ENCODE measurements at regions not wholly inside any gene's neighbourhood (a gene's known extent, or its start where the extent isn't known, plus 50 kb on each side); places are given as distances from the start of the nearest gene placed in this dataset.
A peak's percentile ranks its signal among the peaks of the same experiment; 100 is the strongest.

DNA sequence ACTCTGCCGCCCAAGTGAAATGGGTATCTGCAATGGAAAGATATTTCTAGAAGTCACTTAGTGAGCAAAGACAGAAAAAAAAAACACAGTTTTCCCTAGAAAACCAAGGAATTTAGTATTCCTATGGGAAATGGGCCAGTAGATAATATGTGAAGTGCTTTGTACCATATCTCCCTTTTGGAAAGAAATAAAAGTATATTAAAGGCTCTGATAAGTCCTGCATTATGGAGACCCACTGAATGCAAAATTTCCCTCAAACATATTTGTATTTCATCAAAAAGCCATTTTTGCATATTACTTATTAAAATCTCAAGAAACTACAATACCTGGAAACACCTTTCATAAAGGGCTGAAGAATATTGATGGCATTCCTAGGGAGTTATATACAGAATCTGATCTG is 51.6 kb upstream of the DYNLRB2 start:
- DNase-seq (ENCODE audit: low spot score) = no peak

DNA sequence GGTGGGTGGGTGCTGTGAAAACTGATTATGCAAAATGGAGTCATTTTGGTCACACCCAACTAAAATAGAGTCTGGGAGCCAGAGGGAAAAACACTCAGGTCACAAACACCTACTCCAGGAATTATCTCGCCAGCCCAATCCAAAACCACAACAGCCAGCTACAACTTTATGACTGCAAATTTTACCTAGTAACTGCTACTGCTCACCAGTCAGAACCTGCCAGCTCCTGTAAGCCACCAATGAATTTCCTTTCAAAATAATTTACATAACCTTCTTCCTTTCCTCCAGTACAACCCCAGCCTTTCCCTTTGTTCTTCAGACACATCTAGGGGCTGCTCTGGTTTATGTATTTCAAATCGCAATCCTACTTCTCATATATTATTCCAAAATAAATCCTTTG is 52.6 kb upstream of the DYNLRB2 start:
- no peak for DNase-seq (ENCODE audit: low spot score)

DNA sequence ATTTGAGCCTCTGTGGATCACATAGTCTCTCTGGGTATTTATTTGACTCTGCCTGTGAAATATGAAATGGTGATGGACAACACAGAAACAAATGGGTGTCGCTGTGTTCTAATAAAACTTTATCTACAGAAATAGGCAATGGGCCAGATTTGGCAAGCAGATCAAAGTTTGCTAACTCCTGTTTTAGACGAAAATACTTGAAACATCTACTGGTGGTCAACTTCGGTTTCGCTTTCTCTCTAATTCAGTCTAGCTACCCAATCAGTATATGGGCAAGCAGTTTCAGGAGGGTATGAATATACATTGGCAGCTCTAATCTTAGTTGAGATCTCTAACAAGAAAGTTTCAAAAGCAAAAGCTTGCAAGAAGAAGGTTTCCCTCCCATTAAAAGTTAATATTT is 60.1 kb upstream of the DYNLRB2 start:
- no peak for DNase-seq (ENCODE audit: low spot score)

DNA sequence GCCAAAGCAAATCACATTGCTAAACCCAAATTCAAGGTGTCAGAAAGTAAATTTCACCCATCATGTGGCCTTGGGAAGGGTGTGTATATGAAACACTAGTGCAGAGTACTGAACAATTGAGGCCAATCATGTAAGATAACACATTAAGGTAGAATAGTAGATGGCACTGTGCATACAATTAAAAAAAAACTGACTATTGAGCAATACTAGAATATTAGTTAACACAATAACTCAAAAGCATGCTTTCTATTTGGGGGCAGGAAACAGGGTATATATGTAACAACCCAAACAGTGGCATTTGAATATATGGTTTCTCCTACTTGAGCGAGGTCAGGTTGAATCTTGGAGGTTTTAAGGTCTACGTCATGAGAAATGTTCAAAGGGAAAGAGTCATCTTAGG is 63.0 kb upstream of the DYNLRB2 start:
- DNase-seq (ENCODE audit: low spot score) = no peak

DNA sequence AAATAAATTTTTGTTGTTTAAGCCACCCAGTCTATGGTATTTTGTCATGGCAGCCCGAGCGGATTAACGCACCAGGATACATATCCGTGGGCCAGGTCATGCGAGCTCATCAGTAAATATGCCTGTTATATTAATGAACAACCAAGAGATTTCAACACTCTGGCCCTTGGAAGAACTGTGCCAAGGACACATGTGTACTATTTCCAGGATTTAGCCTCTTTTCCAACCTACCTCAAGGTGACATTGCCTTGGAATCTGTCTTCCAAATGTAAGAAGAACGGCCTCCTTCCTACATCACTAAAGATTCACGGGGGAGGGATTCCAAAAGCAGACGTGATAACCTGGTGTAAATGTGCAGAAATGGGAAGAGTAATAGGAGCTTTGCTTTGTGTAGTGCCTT is 72.8 kb upstream of the DYNLRB2 start:
- no peak for DNase-seq (ENCODE audit: low spot score)

DNA sequence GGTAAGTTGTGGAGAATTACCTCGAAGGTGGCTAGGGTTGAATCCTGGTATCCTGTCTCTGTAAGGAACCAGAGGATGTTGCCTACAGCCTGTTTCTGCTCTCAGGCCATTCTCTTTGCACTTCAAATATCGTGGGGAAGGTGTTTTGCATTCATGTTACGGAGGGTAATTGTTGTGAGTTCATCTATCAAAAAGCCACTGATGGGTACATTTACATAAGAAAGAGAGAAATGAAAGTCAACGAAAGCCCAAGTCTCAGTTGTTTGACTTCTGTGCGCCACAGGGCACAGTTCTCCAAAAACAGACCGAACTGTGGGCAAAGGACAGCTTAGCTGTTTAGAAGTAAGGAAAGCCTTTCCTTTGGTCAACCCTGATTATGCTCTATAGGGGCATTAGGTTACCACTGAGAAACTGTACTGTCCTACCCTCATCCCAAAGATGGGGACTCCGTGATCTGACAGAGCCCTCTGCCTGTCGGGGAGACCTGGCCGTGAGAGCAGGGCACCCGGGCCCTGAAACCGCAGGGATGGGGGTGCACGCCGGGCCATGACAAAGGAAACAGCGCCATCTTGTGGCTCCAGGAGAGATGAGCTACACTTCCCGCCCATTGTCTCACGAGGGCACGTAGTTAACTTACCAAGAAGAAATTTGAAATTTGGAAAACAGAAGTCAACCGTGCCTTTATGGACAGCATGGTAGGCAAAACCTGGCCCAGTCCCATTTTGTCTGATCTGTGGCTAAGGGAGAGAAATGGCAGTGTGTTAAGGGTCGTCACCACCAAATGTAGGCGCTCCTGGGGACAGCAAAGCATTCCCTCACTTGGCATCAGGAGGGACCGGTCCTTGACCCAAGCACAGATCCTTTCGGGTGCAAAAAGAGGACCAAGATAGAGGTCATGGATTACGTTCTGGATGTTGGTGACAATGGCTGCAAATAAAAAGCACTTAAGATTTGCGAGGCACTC is 74.5 kb upstream of the DYNLRB2 start:
- peak; percentile 45 for DNase-seq (ENCODE audit: low spot score)

DNA sequence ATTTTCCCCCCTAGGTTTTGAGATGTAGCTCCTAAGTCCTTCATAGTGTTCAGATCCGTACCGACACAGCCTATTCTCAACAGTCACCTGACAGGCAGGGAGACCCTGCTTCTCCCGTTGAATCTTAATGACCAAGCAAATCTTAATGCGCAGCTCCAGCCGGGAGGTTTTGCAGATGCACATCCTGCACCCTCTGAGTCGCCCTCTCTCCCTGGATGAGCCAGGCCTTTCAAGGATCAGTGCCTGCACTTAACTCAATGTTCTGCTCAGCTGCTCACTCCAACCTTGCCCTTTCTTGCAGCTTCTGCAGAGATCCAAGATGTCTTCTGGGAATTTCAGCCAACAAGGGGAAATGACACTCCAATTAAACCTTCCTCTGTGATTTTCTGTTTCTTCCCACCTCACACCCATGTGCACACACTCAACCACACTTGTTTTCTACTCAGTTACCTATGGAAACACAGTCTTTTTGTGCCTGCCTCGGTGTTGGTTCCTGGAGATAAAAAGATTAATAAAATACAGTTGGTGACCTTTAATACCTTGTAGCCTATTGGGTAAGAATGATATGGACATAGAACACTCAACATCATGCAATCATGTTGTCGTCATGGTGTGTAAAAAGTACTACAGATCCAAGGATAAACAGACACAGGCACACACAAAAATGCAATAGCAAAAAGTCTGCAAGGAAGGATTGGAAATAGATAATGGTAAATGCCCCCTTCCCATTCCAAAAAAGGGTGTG is 76.9 kb upstream of the DYNLRB2 start:
- DNase-seq (ENCODE audit: low spot score) = no peak

DNA sequence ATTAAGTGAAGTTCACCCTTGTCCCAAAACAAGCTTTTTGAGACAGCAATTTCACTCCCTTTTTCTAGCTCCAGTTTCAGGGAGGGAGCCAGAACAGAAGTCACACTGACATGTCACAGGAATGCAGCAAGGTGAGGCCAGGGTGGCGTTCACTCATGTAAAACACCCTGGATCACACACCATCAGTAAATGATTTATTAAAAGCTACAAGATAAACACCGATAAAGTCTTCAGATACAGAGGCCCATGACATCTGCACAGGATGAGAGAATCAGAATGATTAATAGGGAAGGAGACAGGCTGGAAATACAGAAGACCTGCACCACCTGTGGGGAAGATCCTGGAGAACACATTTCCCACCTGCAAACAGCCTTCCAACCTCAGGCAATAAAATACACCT is 77.5 kb upstream of the DYNLRB2 start:
- no peak for DNase-seq (ENCODE audit: low spot score)

DNA sequence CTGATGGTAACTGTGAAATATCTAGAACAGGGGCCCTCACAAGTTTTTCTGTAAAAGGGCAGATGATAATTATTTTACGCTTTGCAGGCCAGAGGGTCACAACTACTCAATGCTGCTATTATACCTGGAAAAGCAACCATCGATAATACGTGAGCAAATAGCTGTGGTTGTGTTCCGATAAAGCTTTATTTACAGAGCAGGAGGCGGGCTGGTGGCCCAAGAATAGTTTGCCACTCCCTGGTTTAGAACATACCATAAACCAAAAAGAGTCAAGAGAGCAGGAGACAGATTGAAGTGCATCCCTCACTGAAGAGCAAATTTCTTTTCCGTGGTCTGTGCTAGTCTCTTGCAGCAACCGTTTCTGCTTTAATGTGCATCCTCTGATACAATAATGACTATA is 77.9 kb upstream of the DYNLRB2 start:
- DNase-seq (ENCODE audit: low spot score) = no peak

DNA sequence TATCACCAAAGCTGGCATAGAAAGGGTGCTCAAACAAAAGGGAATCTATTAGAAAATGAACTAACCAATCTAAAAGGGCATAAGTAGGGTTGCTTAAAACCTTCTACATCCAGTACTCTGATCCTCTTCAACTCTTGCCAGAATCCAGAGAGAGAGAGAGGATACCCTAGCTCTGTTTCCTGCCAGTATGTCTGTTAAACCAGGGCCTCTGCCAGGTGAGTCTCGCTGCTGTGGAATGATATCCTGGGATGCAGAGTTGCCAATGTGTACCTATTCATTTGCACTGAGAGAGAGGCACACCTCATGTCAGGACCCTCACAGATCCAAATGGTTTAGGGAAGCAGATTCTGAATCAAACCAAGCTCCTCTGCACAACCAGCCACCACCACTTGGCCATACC is 79.8 kb upstream of the DYNLRB2 start:
- DNase-seq (ENCODE audit: low spot score) = no peak

DNA sequence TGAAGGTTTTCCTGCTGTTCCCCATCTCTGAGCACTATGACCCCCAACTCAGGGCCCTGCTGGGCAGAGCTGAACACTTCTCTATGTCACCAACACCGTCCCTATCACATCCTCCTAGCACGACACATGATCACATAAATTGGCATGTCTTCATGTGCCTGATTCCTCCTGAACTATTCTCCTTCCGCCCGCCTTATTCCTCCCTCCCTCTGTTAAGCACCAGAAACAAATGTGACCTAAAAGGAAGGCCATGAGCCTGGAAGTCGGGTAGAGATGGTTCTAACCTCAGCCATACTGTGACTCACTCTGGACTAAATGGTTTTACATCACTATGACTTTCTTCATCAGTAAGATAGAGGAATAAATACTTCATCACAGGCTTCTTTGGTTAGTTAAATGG is 80.8 kb upstream of the DYNLRB2 start:
- DNase-seq (ENCODE audit: low spot score) = no peak

DNA sequence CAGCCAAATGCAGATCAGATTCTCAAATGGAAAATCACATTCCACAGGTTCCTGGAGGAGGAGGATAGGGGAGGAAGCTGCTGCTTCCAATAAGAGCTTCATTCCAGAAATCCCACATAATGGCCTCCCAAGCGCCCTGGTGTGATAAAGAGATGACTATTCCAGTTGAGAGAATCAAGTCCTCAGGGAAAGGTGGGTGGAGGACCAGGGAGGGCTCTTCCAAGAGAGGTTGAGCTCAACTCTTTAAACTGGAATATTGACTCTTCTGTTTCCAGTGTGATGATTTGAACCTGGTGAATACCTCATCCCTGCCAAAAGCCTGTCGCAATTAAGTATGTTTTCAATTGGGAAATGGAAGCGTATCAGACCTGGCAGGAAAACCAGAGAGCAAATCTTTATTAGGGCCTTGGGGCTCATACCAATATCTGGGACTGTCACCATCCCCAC is 81.4 kb upstream of the DYNLRB2 start:
- DNase-seq (ENCODE audit: low spot score) = no peak

DNA sequence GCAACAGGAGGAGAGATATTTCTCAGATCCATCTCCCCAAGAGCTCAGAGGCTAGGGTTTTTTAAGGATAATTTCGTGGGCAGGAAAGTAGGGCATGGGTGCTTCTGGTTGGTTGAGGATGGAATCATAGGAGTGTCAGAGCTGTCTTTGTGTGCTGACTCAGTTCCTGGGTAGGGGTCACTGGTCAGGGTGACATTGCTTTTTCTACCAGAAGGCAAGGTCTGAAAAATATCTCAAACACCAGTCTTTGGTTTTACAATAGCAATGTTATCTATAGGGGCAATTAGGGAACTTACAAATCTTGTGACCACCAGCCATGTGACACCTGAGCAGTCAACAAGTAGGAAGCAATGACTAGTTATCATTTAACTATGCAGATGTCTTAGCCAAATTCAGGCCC is 82.9 kb upstream of the DYNLRB2 start:
- DNase-seq (ENCODE audit: low spot score) = no peak

DNA sequence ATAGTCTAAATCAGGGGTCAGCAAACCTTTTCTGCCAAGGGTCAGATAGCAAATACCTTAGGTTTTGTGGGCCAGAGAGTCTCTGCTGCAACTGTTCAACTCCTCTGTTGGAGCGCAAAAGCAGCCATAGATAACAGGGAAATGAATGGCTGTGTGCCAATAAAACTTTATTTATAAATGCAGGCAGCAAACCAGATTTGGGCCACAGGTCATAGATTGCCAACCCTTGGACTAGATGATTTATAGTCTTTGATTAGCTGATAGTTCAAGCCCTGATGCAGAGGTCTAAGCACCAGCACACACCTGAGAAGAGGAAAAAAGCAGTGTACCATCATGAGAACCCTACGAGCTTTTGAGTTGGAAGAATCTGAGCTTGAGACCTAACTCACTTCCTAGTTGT is 86.0 kb upstream of the DYNLRB2 start:
- no peak for DNase-seq (ENCODE audit: low spot score)

DNA sequence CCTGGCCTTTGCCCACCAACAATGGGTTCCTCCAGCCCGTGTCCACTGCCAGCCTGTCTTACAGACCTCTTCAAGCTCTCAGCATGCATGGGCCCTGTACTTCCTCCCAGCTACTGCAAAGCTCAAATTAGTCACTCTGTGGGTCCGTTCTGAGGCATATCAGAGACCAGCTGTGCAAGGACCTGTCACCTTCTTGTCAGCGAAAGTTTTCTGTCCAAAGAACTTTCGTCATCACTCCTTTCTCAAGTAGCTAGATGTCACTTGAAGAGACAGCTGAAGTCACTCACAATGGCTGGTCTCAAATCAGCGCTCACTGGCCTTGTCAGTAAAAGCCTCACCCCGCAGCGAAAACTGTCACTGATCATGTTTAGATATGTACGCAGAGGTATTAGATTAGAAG is 91.4 kb upstream of the DYNLRB2 start:
- no peak for DNase-seq (ENCODE audit: low spot score)

DNA sequence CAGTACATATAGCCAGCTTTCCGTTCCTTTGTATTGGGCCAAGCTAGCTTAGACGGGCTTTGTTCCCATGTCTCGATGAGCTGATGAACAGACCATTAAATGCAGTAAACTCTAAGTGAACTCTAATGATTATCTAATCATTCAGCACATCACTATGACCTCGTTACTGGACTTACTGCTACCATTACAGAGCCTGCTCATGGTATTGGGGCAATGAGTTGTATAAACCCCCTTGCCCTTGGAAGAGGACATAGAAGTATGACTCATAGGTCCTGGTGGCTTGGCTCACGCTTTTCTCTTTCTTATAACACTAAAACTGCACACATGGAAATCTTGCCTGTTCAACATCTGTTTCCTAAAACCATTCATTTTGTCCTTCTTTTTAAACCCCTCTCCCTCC is 93.6 kb upstream of the DYNLRB2 start:
- no peak for DNase-seq (ENCODE audit: low spot score)

DNA sequence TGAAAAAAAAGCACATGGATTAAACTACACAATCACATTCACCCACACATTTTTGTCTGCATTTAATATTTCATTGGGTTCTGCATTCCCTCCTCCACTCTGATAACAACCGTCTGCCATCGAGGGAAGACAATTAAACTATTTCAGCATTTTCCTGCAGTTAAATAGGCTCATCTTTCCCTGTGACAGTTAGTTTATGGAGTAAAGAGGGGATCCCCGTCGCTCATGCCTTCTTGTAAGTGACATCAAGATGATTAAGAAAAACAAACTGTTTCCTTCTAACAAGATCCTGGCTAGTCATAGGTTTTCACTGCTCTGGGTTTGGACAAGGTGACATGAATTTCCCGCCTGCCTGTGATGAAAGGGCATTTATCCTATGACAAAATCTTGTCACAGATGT is 98.0 kb upstream of the DYNLRB2 start:
- DNase-seq (ENCODE audit: low spot score) = no peak

DNA sequence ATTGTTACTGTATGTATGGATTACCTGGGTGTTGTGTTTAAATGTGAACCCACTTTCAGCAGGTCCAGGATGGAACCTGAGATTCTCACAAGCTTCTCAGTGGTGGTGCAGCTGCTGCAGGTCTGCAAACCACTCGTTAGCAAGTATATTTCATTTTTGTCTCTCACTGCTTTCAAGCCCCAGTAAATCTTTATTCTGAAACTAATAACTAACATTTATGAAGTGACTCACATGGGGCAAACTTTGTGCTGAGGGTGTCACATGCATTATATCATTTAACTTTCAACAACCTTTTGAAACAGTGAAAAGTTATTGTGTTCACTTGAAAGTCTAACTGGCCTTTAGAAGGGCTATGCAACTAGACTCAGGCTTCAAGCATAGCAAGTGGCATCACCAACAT is 98.9 kb upstream of the DYNLRB2 start:
- DNase-seq (ENCODE audit: low spot score) = no peak

DNA sequence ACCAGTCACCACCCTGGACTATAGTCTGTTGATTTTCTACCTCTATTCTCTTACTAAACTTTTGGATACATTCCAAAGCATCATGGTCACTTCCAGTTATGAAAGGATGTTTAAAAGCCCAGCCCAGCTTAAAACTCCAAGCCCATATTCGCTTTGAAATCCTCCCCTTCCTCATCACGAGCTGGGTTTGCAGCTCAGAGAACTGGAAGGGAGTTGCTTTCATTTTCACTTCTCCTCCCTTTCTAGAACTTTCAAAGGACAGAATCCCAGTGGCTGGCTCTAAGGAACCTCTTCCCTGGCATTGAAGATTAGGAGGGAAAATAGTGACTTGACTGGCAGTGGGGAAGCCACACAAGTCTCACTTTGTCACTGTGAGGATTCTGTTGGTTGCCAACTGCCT is 100.1 kb upstream of the DYNLRB2 start:
- DNase-seq (ENCODE audit: low spot score) = no peak

DNA sequence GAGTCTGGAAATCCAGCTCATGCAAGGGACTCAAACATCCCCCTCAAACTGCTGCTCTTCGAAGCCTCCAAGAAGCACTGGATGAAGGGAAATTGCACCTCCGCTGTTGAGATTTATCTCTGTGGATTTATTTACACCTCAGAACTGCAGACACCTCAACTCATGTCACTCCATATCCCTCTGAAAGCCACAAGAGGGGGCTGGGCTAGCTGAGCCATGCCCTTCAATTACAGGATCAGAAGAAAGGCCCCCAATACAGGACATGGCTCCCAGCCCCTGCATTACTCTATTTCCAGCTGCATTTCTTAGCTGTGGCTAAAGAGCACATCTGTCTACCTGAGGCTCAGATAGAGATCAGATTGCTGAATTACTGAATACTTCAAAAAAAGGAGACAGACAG is 103.1 kb upstream of the DYNLRB2 start:
- DNase-seq (ENCODE audit: low spot score) = no peak

DNA sequence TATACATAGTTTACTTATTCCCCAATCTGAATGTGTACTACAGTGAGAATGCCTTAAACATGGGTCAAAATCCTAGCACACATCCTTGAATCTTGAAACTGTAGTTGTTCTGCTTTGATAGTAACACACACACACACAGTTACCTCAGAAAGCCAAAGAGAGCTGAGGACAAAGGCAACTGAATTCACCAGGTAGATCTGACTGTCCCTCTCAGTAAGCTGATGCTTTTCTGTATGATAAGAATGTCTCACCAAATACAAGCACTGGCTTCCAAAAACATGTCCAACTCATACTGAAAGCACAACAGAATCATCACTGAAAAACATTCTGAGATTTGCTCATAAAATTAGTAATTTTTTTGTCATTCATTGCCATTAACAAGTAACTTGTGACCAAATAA is 104.3 kb upstream of the DYNLRB2 start:
- DNase-seq (ENCODE audit: low spot score) = no peak

DNA sequence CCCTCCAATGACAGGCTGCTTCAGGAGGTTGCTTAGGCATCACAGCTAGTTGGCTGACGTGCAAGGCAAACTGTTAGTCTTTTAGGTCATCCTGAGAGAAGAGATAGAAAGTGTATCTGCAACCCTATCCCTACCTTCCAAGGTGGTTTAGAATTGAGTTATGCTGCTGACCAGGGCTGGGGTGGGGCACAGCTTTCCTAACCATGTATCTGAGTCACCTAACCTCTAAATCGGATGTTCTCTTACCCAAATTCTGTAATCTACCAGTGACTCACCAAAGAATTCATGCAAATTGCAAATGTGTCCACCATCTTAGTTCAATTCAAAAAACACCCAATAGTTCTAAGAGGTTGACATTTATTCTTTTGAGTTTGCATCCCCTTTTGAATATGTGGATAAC is 107.2 kb upstream of the DYNLRB2 start:
- no peak for DNase-seq (ENCODE audit: low spot score)

DNA sequence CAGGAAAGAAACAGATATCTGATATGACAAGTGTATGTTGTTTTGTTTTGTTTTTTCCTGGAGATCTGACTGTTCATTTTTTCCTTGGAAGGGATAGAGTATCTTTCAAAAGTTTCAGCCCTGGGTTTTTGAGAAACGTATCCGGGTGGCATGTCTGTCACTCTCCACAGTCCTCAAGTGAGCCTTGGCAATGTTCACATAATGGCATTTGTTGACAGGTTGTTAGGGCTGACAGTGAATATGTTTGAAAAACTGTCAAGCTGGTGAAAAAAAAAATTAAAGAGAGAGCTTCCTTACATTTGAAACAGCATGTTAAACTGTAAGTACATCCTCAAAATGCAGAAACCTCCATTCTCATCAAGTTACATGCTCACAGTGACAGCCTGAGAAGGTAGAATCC is 113.0 kb upstream of the DYNLRB2 start:
- no peak for DNase-seq (ENCODE audit: low spot score)

All from kidney capillary endothelial cell (primary cell).